Esophagus squamous epithelium (tissue), 5 donors: ENCODE measurements at regions not wholly inside any gene's neighbourhood (a gene's known extent, or its start where the extent isn't known, plus 50 kb on each side); places are given as distances from the start of the nearest gene placed in this dataset.

Experiments
- DNase-seq: peaks from one replicate; lab custom pipeline; 2025; lab: John Stamatoyannopoulos, UW
- H3K27ac ChIP-seq, 4 donors: fragments of 200-600 bp; sonication (generic); one replicate each; pipeline ENCODE4 v1.5.1; 2016 to 2019; ENCODE audit warnings: mild to moderate bottlenecking in 1 of 4
- H3K27me3 ChIP-seq, 4 donors: fragments of 200-600 bp; sonication (generic); 1 replicate in 3 of 4; 2 replicates in 1 of 4; pipeline versions ENCODE4 v1.5.1 to v1.6.0; 2017 to 2021; ENCODE audit warnings: antibody characterized with exemption in 1 of 4
- H3K36me3 ChIP-seq, 3 donors: fragments of 200-600 bp; sonication (generic); one replicate each; pipeline ENCODE4 v1.5.1; 2016 to 2019
- H3K4me1 ChIP-seq, 3 donors: fragments of 200-600 bp; sonication (generic); one replicate each; pipeline ENCODE4 v1.5.1; 2017 to 2019
- H3K4me3 ChIP-seq, 4 donors: fragments of 200-600 bp; sonication (generic); 1 replicate in 3 of 4; 2 replicates in 1 of 4; pipeline ENCODE4 v1.5.1; 2016 to 2019; ENCODE audit warnings: mild to moderate bottlenecking in 2 of 4, moderate library complexity in 1 of 4
- H3K9me3 ChIP-seq, 3 donors: fragments of 200-600 bp; sonication (generic); one replicate each; pipeline ENCODE4 v1.5.1; 2016 to 2019
- CTCF ChIP-seq, 6 experiments: fragments of 450-650 bp in 4 of 6; fragments of 200-600 bp in 2 of 6; sonication (generic) in 2 of 6; IDR thresholded peaks; one replicate each; pipeline ENCODE4 v1.5.1; 2016 to 2019; ENCODE audit warnings: antibody characterized with exemption in 6 of 6, mild to moderate bottlenecking in 4 of 6, moderate library complexity in 4 of 6
- POLR2A ChIP-seq, 4 donors: fragments of 450-650 bp; IDR thresholded peaks; one replicate each; pipeline ENCODE4 v1.6.1; 2017; ENCODE audit warnings: antibody characterized with exemption in 4 of 4, mild to moderate bottlenecking in 4 of 4, moderate library complexity in 3 of 4
- WGBS, 2 donors: methylation state at CpG; one replicate each; pipeline ENCODE4 v1.1.5; 2018; 5-methylcytosine and 5-hydroxymethylcytosine counted together
- intact Hi-C: fragments of 100-400 bp; cut with DNase I; formaldehyde crosslinking; loops from one replicate; pipeline ENCODE4 v1.15.0; 2022
- donor health status: DM: yes; HTN: yes; CAD: no.

- Histone ChIP-seq H3K4me3 (no peak overlapping the region), H3K4me1 (no peaks in the 10 kb centered on the region), H3K36me3 (no peaks in the 10 kb centered on the region), H3K27ac (no peak overlapping the region), H3K27me3 (no peaks in the 10 kb centered on the region), H3K9me3 (no peaks in the 10 kb centered on the region)
- intact Hi-C loops: no loop called here
- TF ChIP-seq CTCF (IDR thresholded peaks at IDR 0.05): no peak
- no peak for DNase-seq
Observed at GRCh38 chr7:109955986-109956385, 1134.9 kb upstream of the LRRN3 start.

DNA sequence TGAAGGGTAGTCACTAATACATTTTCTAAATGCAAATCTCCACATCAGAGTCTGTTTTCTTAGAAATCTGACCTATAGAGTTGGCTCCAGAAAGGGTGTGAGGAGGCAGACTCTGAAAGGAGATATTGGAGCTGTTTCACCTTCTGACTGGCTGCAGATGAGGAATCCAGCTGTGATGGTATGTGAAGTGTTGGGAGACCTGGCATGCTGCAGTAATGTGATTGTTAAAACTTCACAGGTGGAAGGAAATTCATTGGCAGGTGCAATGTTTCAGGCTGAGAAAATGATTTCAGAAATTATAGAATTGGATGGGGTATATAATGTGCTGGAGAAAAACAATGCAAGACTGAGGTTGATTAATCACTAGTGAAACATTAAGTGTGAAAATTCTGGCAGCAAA lies 1134.0 kb upstream of the LRRN3 start:
- H3K36me3 ChIP-seq: no peaks in the 10 kb centered on the region
- no peak for DNase-seq
- H3K4me3 ChIP-seq: no peak overlapping the region
- H3K27ac ChIP-seq: no peak overlapping the region
- H3K9me3 ChIP-seq: no peaks in the 10 kb centered on the region
- TF ChIP-seq CTCF (IDR thresholded peaks at IDR 0.05): no peak
- intact Hi-C loops: no loop called here
- H3K27me3 ChIP-seq: no peaks in the 10 kb centered on the region
- H3K4me1 ChIP-seq: no peaks in the 10 kb centered on the region

DNA sequence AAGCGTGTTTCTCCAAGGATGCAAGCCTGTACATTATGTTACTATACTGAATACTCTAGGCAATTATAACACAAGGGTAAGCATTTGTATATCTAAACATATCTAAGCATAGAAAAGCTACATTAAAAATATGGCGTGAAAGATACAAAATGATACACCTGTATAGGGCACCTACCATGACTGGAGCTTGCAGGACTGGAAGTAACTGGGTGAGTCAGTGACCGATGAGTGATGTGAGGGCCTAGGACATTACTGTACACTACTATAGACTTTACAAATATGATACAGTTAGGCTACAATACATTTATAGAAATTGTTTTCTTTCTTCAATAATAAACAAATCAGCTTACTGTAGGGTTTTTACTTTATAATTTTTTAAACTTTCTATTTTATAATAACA lies 1127.2 kb upstream of the LRRN3 start:
- Histone ChIP-seq H3K4me3 (no peak overlapping the region), H3K36me3 (no peaks in the 10 kb centered on the region), H3K9me3 (no peaks in the 10 kb centered on the region), H3K4me1 (no peaks in the 10 kb centered on the region), H3K27me3 (no peaks in the 10 kb centered on the region), H3K27ac (no peak overlapping the region)
- WGBS, 2 donors: 80 to 89% methylated on average over 3 of the region's 3 CpGs
- TF ChIP-seq POLR2A (IDR thresholded peaks at IDR 0.05) (no peak), CTCF (IDR thresholded peaks at IDR 0.05) (no peak)
- no peak for DNase-seq
- intact Hi-C loops: no loop called here

GRCh38 chr7:109964780-109965179 lies 1126.1 kb upstream of the LRRN3 start:
- WGBS, 2 donors: 51 to 63% methylated on average over 2 of the region's 2 CpGs
- DNase-seq: no peak
- TF ChIP-seq POLR2A (IDR thresholded peaks at IDR 0.05): no peak
- no peak for TF ChIP-seq CTCF (IDR thresholded peaks at IDR 0.05)
- H3K4me3 ChIP-seq: no peak overlapping the region
- H3K4me1 ChIP-seq: no peaks in the 10 kb centered on the region
- H3K36me3 ChIP-seq: no peaks in the 10 kb centered on the region
- H3K27ac ChIP-seq: no peak overlapping the region
- intact Hi-C loops: no loop called here
- no peaks in the 10 kb centered on the region for H3K27me3 ChIP-seq
- no peaks in the 10 kb centered on the region for H3K9me3 ChIP-seq

GRCh38 chr7:109967406-109967805 lies 1123.5 kb upstream of the LRRN3 start:
- no peaks in the 10 kb centered on the region for H3K27me3 ChIP-seq
- no peak for TF ChIP-seq CTCF (IDR thresholded peaks at IDR 0.05)
- TF ChIP-seq POLR2A (IDR thresholded peaks at IDR 0.05): no peak
- no peak for DNase-seq
- H3K4me1 ChIP-seq: no peaks in the 10 kb centered on the region
- H3K9me3 ChIP-seq: no peaks in the 10 kb centered on the region
- H3K4me3 ChIP-seq: no peak overlapping the region
- intact Hi-C loops: no loop called here
- H3K36me3 ChIP-seq: no peaks in the 10 kb centered on the region
- no peak overlapping the region for H3K27ac ChIP-seq
